ENCODE measurements at regions not wholly inside any gene's neighbourhood (a gene's known extent, or its start where the extent isn't known, plus 50 kb on each side); places are given as distances from the start of the nearest gene placed in this dataset.

GRCh38 chr10:60998932-60999331 is 54.9 kb upstream of the RHOBTB1 start:
- DNase-seq (no peak), ATAC-seq (no peak)

- DNase-seq (no peak), ATAC-seq (no peak)
Observed at GRCh38 chr10:60994128-60994527, 50.1 kb upstream of the RHOBTB1 start.
